WERI-Rb-1 (cell line): ENCODE measurements at regions not wholly inside any gene's neighbourhood (a gene's known extent, or its start where the extent isn't known, plus 50 kb on each side); places are given as distances from the start of the nearest gene placed in this dataset.

Experiments
- DNase-seq: peaks from one replicate; pipeline ENCODE4 v3.0.0-alpha.2; 2020
- H3K27ac ChIP-seq: fragments of 250-450 bp; sonication (Bioruptor Pico); 2 replicates; pipeline ENCODE4 v1.5.1; 2020; ENCODE audit warnings: mild to moderate bottlenecking, moderate library complexity
- H3K27me3 ChIP-seq: fragments of 250-450 bp; sonication (Bioruptor Pico); 2 replicates; pipeline ENCODE4 v1.5.1; 2021; ENCODE audit warnings: mild to moderate bottlenecking, low read depth, moderate library complexity; ENCODE audit not compliant: insufficient read depth, severe bottlenecking
- H3K36me3 ChIP-seq: fragments of 250-450 bp; sonication (Bioruptor Pico); 2 replicates; pipeline ENCODE4 v1.5.1; 2020; ENCODE audit warnings: mild to moderate bottlenecking, moderate library complexity
- H3K4me3 ChIP-seq: 2 replicates; pipeline ENCODE4 v1.5.1; 2011; ENCODE audit warnings: low read depth, mild to moderate bottlenecking, control low read depth, low read length
- H3K9me3 ChIP-seq: fragments of 250-450 bp; sonication (Bioruptor Pico); 2 replicates; pipeline ENCODE4 v1.5.1; 2021; ENCODE audit warnings: mild to moderate bottlenecking, moderate library complexity; ENCODE audit not compliant: severe bottlenecking
- CTCF ChIP-seq: IDR thresholded peaks from 2 replicates; pipeline ENCODE4 v1.5.1; 2011; ENCODE audit warnings: low read depth, mild to moderate bottlenecking, control low read depth, inconsistent platforms, low read length

GRCh38 chr4:117800636-117801035, 233.7 kb upstream of the NDST3 start:
- DNase-seq, result no peak
- no peaks in the 10 kb centered on the region for H3K27me3 ChIP-seq
- no peaks in the 10 kb centered on the region for H3K36me3 ChIP-seq
- H3K4me3 ChIP-seq, result no peak overlapping the region
- no peaks in the 10 kb centered on the region for H3K9me3 ChIP-seq
- H3K27ac ChIP-seq, result no peak overlapping the region
- no peak for TF ChIP-seq CTCF

GRCh38 chr4:117801756-117802155, 232.5 kb upstream of the NDST3 start:
- no peaks in the 10 kb centered on the region for H3K27me3 ChIP-seq
- no peaks in the 10 kb centered on the region for H3K9me3 ChIP-seq
- DNase-seq, result no peak
- H3K36me3 ChIP-seq, result no peaks in the 10 kb centered on the region
- TF ChIP-seq CTCF, result no peak
- no peak overlapping the region for H3K27ac ChIP-seq
- H3K4me3 ChIP-seq, result no peak overlapping the region

GRCh38 chr4:117811731-117812130, 222.6 kb upstream of the NDST3 start:
- H3K27ac ChIP-seq, result no peak overlapping the region
- no peaks in the 10 kb centered on the region for H3K36me3 ChIP-seq
- DNase-seq, result no peak
- no peak for TF ChIP-seq CTCF
- H3K9me3 ChIP-seq, result no peaks in the 10 kb centered on the region
- H3K4me3 ChIP-seq, result no peak overlapping the region
- H3K27me3 ChIP-seq, result no peaks in the 10 kb centered on the region

GRCh38 chr4:117814277-117815246, 219.7 kb upstream of the NDST3 start:
- no peak for DNase-seq
- H3K27ac ChIP-seq, result no peak overlapping the region
- no peaks in the 10 kb centered on the region for H3K36me3 ChIP-seq
- TF ChIP-seq CTCF, result no peak
- H3K27me3 ChIP-seq, result no peaks in the 10 kb centered on the region
- H3K9me3 ChIP-seq, result no peaks in the 10 kb centered on the region
- H3K4me3 ChIP-seq, result no peak overlapping the region

- H3K36me3 ChIP-seq, result no peaks in the 10 kb centered on the region
- TF ChIP-seq CTCF, result no peak
- no peaks in the 10 kb centered on the region for H3K9me3 ChIP-seq
- H3K4me3 ChIP-seq, result no peak overlapping the region
- DNase-seq, result no peak
- H3K27ac ChIP-seq, result no peak overlapping the region
- H3K27me3 ChIP-seq, result no peaks in the 10 kb centered on the region
Measured at GRCh38 chr4:117817301-117817700, 217.0 kb upstream of the NDST3 start.
